SHP77 treated with DMSO at 0.1 percent for 48 hours (cell line): ENCODE measurements at regions not wholly inside any gene's neighbourhood (a gene's known extent, or its start where the extent isn't known, plus 50 kb on each side); places are given as distances from the start of the nearest gene placed in this dataset.
"Not testable (repeated sequence)": the region's sequence is repeated elsewhere in the genome, so short reads cannot be mapped to it uniquely, and the experiment has no call there.

ENCODE experiments used
- DNase-seq: peaks from one replicate; lab custom pipeline; 2025; lab: John Stamatoyannopoulos, UW

DNA sequence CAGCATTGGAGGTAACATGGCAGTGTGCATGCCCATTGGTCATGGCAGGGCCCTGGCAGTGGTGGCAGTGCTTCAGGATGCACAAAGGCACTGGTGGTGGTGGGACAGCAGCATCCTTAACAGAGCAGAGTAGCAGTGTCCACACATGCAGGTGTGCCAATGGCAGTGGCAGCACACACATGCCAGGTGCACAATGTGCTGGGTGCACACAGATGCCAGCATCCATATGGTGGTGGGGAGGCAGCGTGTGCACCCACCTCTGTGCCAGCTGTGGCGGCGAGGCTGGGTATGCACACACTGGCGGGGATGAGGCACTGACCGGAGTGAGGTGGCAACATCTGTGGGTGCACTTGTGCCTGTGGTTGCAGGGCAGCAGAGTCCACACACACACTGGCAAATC lies 150.6 kb downstream of the SI start:
- no peak for DNase-seq

GRCh38 chr3:164918905-164919304 lies 159.4 kb downstream of the SI start:
- DNase-seq: no peak

DNA sequence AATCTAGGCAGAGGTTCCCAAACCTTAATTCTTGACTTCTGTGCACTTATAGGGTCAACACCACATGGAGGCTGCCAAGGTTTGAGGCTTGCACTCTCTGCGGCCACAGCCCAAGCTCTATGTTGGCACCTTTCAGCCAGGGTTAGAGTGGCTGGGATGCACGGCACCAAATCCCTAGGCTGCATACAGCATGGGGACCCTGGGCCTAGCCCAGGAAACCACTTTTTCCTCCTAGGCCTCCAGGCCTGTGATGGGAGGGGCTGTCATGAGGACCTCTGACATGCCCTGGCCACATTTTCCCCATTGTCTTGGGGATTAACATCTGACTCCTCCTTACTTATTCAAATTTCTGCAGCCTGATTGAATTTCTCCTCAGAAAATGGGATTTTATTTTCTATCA lies 165.4 kb downstream of the SI start:
- no peak for DNase-seq

DNA sequence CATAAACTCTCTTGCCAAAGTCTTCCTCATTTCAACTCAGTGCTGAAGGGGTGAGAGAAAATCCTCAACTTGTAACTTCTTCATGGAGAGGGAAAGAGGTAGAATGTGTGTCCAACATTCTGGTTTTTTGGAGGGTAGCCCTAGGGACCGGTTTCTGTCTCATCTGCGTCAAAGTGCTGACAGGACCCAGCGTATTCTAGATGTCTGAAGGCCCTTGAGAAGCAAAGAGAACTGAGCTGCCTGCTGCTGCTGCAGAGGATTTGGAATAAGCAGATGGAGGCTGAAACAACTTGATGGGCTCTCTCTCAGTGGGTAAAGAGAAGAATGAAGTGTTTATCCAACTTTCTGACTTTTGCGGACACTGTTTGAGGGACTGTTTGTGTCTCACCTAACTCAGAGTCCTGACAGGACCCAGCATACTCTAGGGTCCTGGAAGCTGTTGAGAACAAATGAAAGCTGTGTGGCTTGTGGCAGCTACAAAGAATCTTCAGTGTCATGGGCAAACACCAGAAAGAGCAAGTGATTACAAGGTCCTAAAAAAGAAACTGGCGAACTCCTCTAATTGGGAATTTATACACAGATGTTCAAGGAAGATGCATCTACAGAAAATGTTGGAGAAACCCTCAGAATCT lies 174.4 kb downstream of the SI start:
- DNase-seq: peak; percentile 82

DNA sequence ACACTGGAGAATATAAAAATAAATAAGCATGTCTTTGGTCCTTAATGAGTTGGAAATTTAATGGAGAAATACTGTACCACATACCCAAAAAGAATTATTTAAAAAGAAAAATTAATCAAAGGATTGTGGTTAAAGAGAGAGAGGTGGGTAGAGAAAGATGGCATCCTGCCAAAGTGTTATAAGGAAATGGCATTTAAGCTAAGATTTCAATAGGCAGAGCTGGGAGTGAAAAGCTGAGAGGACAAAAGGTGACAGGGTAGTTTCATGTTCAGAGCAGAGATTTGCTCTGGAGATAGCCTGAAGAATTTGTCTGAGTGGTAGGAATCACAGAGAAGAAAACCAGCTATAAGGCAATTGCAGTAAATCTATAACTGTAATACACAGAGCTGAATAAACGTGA lies 181.0 kb downstream of the SI start:
- DNase-seq: no peak

DNA sequence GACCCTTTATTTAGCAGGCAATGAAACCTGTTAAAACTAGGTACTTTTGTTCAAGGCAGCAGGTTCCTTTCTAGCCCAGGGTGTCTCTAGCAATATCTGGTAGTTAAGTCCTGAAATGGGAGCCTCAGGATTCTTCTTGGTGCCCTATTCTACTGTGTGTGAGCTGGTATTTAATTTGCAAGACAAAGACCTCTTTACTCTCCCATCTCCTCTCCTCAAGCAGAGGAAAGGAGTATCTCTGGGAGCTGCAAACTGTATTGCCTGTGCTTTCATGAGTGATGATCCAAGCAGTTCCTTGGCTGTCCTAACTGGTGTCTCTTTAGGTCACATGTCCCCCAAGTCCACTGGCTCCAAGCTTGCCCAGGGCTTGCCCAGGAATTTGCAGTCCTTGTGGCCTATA lies 188.2 kb downstream of the SI start:
- DNase-seq: no peak

DNA sequence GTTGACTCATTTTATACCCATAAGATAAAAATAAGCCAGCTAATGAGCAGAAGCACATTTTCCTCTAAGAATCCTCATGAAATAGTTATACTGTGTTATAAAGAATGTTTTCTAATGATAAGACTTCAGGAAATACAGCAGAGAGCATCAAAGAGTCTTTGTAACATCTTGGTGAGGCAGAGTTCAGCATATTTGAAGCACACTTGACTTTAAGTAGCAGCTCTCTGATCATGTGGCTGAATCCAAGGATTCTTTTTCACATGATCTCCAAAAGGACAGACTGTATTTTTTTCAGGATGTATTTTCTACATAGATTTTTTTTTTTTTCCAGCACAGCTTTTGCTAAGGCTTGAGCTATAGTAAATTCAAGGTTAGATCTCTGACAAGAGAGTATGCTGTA lies 195.1 kb downstream of the SI start:
- DNase-seq: no peak

DNA sequence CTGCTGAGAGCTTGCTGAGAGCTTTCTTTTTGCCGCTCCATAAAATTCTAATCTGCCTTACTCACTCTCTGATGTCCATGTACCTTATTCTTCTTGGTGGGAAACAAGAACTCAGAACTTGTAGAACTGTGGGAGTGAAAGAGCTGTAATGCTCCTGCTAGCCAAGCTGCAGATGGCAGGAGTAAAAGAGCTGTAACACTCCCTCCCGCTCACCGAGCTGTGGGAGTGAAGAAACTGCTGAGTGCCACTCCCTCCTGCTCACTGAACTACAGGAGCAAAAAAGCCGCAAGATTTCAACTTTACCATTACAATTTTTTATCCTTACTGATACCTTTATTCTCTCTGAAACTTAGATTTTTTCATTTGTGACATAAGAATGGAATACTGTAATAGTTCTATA lies 199.1 kb downstream of the SI start:
- no peak for DNase-seq

GRCh38 chr3:164864454-164864853 lies 213.8 kb downstream of the SI start:
- no peak for DNase-seq

- no peak for DNase-seq
Observed at GRCh38 chr3:164852866-164853265, 225.4 kb downstream of the SI start.

GRCh38 chr3:164851905-164852304 lies 226.4 kb downstream of the SI start:
- no peak for DNase-seq

DNA sequence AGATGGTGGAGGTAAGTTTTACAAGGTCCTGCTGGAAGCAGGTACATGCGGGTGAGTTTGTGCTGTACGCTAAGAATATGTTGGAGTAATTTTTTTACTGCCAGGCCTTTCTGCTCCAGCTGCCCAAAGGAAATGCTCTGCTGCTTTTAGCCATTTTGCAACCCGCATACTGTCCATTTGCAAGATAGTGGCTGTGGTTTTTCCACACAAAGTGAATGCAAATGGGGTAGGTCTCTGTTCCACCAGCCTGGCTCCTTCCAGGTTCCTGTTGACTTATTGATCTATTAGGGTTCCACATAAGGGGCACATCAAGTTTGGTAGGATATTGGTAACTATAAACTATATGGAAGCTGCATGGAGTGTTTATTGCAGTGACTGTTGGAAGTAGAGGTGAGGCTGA lies 227.1 kb downstream of the SI start:
- DNase-seq: no peak

DNA sequence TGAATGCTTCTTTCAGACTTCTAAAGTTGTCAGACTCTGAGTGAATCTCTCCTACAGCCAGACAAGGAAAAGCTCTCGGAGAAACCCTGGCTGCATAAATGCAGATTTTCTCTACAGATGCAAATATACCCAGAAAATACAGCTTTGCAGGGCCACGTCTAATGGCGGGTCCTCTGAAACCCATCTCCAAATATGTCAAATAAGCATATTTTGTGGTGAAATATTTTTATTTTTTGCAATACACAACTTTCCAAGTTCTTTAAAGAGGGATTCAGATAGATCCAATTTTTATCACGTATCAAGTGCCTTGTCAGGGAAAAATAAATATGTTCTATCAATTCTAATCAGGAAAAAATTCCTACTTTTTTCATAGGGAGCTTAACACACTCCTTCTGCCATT lies 229.4 kb downstream of the SI start:
- DNase-seq: no peak

- DNase-seq: no peak
Observed at GRCh38 chr3:164845739-164846138, 232.6 kb downstream of the SI start.

GRCh38 chr3:164832216-164832615 lies 246.1 kb downstream of the SI start:
- no peak for DNase-seq

- no peak for DNase-seq
Observed at GRCh38 chr3:164818318-164818717, 260.0 kb downstream of the SI start.

DNA sequence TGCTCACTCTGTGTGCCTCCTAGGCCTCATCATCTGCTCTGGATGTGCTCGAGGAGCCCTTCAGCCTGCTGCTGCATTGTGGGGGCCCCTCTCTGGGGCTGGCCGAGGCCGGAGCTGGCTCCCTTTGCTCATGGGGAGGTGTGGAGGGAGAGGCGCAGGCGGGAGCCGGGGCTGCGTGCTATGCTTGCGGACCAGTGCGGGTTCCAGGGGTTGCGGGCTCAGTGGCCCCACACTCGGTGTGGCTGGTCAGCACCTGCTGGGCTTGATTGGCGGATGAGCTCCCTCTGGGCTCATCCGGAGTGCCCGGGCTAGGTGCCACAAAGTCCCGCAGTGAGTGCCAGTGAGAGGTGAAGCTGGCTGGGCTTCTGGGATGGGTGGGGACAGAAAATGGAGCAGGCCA lies 264.2 kb downstream of the SI start:
- DNase-seq: no peak

DNA sequence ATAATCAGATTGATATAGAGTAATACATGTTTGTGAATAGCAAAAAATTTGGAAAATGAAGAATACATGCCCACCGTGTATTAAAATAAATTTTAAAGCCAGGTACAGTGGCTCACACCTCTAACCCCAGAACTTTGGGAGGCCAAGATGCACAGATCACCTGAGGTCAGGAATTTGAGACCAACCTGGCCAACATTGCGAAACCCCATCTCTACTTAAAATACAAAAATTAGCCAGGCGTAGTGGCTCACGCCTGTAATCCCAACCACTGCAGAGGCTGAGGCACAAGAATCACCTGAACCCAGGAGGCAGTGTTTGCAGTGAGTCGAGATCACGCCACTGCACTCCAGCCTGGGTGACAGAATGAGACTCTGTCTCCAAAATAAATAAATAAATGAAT lies 266.3 kb downstream of the SI start:
- DNase-seq: no peak

- no peak for DNase-seq
Observed at GRCh38 chr3:164806188-164806587, 272.1 kb downstream of the SI start.

GRCh38 chr3:164794099-164794498 lies 284.2 kb downstream of the SI start:
- DNase-seq: no peak

- DNase-seq: no peak
Observed at GRCh38 chr3:164791263-164791662, 287.0 kb downstream of the SI start.

DNA sequence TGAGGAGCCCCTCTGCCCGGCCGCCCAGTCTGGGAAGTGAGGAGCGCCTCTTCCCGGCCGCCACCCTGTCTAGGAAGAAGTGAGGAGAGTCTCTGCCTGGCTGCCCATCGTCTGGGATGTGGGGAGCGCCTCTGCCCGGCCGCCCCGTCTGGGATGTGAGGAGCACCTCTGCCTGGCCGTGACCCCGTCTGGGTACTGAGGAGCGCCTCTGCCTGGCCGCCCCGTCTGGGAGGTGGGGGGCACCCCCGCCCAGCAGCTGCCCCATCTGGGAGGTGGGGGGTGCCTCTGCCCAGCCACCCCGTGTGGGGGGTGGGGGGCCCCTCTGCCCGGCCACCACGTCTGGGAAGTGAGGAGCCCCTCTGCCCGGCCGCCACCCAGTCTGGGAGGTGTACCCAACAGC lies 293.9 kb downstream of the SI start:
- DNase-seq: not testable (repeated sequence)

- DNase-seq: no peak
Observed at GRCh38 chr3:164781755-164782154, 296.5 kb downstream of the SI start.

- peak; percentile 71 for DNase-seq
Observed at GRCh38 chr3:164779816-164780215, 298.5 kb downstream of the SI start.

- peak; percentile 39 for DNase-seq
Observed at GRCh38 chr3:164752812-164753211, 325.5 kb downstream of the SI start.
